ENCODE measurements at regions not wholly inside any gene's neighbourhood (a gene's known extent, or its start where the extent isn't known, plus 50 kb on each side); places are given as distances from the start of the nearest gene placed in this dataset.

DNA sequence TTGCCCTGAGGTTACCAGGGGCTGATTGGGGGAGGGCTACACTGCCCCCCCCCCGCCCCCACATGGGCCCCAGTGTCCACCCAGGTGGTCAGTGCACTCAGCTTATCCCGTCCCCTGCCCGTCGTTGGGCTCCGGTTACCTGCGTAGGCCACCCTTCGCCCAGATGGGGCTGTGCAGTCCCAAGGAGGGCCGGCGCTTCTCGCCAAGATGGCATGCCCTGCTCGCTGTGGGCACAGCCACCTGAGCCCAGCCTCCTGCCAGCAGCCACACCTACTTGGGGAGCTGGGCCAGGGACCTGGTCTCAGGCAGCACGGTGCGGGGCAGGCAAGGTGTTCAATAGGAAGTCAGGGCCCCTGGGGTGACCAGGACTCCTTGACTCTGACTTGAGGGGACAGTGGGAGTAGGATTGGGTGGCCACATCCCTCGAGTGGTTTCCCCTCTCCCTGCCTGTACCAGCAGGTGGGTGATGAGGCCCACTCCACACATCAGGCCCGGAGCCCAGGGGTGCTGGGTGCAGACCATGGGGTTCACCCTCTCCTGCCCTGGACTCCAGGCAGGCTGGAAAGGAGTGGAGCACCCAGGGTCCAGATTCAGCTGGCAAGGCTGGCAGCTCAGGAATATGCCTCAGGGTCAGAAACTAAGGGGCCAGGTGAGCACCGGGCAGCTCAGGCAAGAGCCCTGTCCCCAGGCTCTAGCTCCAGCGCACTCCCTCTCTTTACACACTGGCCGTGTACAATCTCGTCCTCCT lies 170.3 kb downstream of the GLI2 start:
- H3K4me1 ChIP-seq (ENCODE audit: insufficient read depth, low read length), result peaks cover 7% of the 10 kb centered on the region
- DNase-seq (no peak), ATAC-seq (no peak)
- H3K4me2 ChIP-seq (ENCODE audit: low read length), result no peak overlapping the region
- H3F3A ChIP-seq (ENCODE audit: low read length, unreplicated experiment), result no peaks in the 10 kb centered on the region
- BruUV-seq (replicated peaks), result no TSS peak
- intact Hi-C loops (cut with micrococcal nuclease), result no loop called here
- ChIA-PET CTCF (no interaction called here), POLR2A (ENCODE audit: unreplicated experiment) (no interaction called here)
- H3K79me2 ChIP-seq (ENCODE audit: low read length), result no peaks in the 10 kb centered on the region
- no peaks in the 10 kb centered on the region for H3K9me2 ChIP-seq (replicated peaks; ENCODE audit: low read length)
- H3K36me3 ChIP-seq (ENCODE audit: low read depth, low read length), result no peaks in the 10 kb centered on the region
- H4K20me1 ChIP-seq (ENCODE audit: low read length), result no peaks in the 10 kb centered on the region
- H3K27ac ChIP-seq (ENCODE audit: low read length), result no peak overlapping the region
- H3K9me3 ChIP-seq (ENCODE audit: low read length), result no peaks in the 10 kb centered on the region
- no peak overlapping the region for H3K9ac ChIP-seq (ENCODE audit: low read length)
- H3K27me3 ChIP-seq (ENCODE audit: low read length), result no peaks in the 10 kb centered on the region
- TF ChIP-seq EZH2 (IDR thresholded peaks at IDR 0.05; ENCODE audit: low read length, unreplicated experiment) (no peak), EZH2phosphoT487 (IDR thresholded peaks at IDR 0.05; ENCODE audit: borderline replicate concordance, low read length) (no peak)
- TF ChIP-seq, protein P1, sequence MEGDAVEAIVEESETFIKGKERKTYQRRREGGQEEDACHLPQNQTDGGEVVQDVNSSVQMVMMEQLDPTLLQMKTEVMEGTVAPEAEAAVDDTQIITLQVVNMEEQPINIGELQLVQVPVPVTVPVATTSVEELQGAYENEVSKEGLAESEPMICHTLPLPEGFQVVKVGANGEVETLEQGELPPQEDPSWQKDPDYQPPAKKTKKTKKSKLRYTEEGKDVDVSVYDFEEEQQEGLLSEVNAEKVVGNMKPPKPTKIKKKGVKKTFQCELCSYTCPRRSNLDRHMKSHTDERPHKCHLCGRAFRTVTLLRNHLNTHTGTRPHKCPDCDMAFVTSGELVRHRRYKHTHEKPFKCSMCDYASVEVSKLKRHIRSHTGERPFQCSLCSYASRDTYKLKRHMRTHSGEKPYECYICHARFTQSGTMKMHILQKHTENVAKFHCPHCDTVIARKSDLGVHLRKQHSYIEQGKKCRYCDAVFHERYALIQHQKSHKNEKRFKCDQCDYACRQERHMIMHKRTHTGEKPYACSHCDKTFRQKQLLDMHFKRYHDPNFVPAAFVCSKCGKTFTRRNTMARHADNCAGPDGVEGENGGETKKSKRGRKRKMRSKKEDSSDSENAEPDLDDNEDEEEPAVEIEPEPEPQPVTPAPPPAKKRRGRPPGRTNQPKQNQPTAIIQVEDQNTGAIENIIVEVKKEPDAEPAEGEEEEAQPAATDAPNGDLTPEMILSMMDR (conservative IDR thresholded peaks at IDR 0.05; ENCODE audit: low read depth, low read length), result no peak
- no peak overlapping the region for H2AFZ ChIP-seq (ENCODE audit: low read length)
- no peak overlapping the region for H3K4me3 ChIP-seq (ENCODE audit: low read length)

DNA sequence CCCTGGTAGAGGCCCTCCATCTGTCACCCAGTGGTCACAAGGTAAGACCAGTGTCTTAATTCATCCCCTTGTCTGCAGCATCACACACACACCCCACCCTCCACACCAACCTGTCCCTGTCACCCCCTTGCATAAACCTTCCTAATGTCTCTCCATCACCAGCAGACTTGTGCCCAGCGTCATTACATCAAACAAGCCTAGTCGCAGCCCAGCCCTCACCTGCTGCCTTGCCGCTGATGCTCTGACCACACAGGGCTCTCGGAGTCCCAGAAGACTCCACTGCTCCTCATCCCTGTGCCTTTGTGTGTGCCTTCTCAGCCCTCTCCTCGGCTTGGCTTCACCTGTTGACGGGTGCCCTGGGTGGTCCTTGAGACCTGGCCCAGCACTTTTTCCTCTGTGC lies 171.2 kb downstream of the GLI2 start:
- no peaks in the 10 kb centered on the region for H3K79me2 ChIP-seq (ENCODE audit: low read length)
- H3K9me2 ChIP-seq (replicated peaks; ENCODE audit: low read length), result no peaks in the 10 kb centered on the region
- H3K36me3 ChIP-seq (ENCODE audit: low read depth, low read length), result no peaks in the 10 kb centered on the region
- H3K9me3 ChIP-seq (ENCODE audit: low read length), result no peaks in the 10 kb centered on the region
- ATAC-seq (no peak), DNase-seq (no peak)
- ChIA-PET CTCF (no interaction called here), POLR2A (ENCODE audit: unreplicated experiment) (no interaction called here)
- peaks cover 16% of the 10 kb centered on the region for H3K4me1 ChIP-seq (ENCODE audit: insufficient read depth, low read length)
- H3K9ac ChIP-seq (ENCODE audit: low read length), result no peak overlapping the region
- intact Hi-C loops (cut with micrococcal nuclease), result no loop called here
- TF ChIP-seq, protein P1 (conservative IDR thresholded peaks at IDR 0.05; ENCODE audit: low read depth, low read length), result no peak
- TF ChIP-seq EZH2 (IDR thresholded peaks at IDR 0.05; ENCODE audit: low read length, unreplicated experiment) (no peak), EZH2phosphoT487 (IDR thresholded peaks at IDR 0.05; ENCODE audit: borderline replicate concordance, low read length) (no peak)
- no peak overlapping the region for H2AFZ ChIP-seq (ENCODE audit: low read length)
- BruUV-seq (replicated peaks), result no TSS peak
- no peak overlapping the region for H3K27ac ChIP-seq (ENCODE audit: low read length)
- no peak overlapping the region for H3K4me2 ChIP-seq (ENCODE audit: low read length)
- no peaks in the 10 kb centered on the region for H3F3A ChIP-seq (ENCODE audit: low read length, unreplicated experiment)
- H4K20me1 ChIP-seq (ENCODE audit: low read length), result no peaks in the 10 kb centered on the region
- H3K27me3 ChIP-seq (ENCODE audit: low read length), result no peaks in the 10 kb centered on the region
- H3K4me3 ChIP-seq (ENCODE audit: low read length), result no peak overlapping the region

DNA sequence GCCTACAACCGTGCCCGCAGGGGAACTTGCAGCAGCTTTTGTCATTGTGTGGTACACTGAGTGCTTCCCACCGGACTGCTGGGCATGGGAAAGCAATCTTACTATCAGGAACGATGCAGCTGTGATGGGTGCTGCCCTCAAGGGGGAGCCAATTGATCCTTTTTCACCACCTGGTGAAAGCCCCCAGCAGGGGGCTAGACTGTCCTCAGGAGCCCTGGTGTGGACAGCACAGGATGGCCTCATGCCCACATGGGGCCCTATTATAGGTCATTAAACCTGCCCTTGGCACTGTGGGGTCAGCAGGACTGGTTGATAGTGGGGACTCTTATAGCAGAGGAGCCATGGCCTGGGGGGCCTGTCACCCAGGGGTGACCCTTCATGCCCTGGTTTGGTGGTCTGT lies 172.2 kb downstream of the GLI2 start:
- no peaks in the 10 kb centered on the region for H3K9me3 ChIP-seq (ENCODE audit: low read length)
- TF ChIP-seq EZH2 (IDR thresholded peaks at IDR 0.05; ENCODE audit: low read length, unreplicated experiment), result no peak
- TF ChIP-seq, protein P1 (conservative IDR thresholded peaks at IDR 0.05; ENCODE audit: low read depth, low read length), result peak; percentile 53
- ATAC-seq (no peak), DNase-seq (no peak)
- no peak overlapping the region for H2AFZ ChIP-seq (ENCODE audit: low read length)
- H3K27me3 ChIP-seq (ENCODE audit: low read length), result no peaks in the 10 kb centered on the region
- peaks cover 25% of the 10 kb centered on the region for H3K4me1 ChIP-seq (ENCODE audit: insufficient read depth, low read length)
- H3K9ac ChIP-seq (ENCODE audit: low read length), result no peak overlapping the region
- no peak overlapping the region for H3K27ac ChIP-seq (ENCODE audit: low read length)
- no peaks in the 10 kb centered on the region for H4K20me1 ChIP-seq (ENCODE audit: low read length)
- H3K79me2 ChIP-seq (ENCODE audit: low read length), result no peaks in the 10 kb centered on the region
- no peaks in the 10 kb centered on the region for H3K9me2 ChIP-seq (replicated peaks; ENCODE audit: low read length)
- no peak overlapping the region for H3K4me3 ChIP-seq (ENCODE audit: low read length)
- CTCF ChIA-PET, result no interaction called here
- intact Hi-C loops (cut with micrococcal nuclease), result no loop called here
- H3K36me3 ChIP-seq (ENCODE audit: low read depth, low read length), result no peaks in the 10 kb centered on the region
- POLR2A ChIA-PET (ENCODE audit: unreplicated experiment), result no interaction called here
- H3F3A ChIP-seq (ENCODE audit: low read length, unreplicated experiment), result no peaks in the 10 kb centered on the region
- no TSS peak for BruUV-seq (replicated peaks)
- no peak overlapping the region for H3K4me2 ChIP-seq (ENCODE audit: low read length)

Measured in PC-3 (cell line).